ENCODE measurements at regions not wholly inside any gene's neighbourhood (a gene's known extent, or its start where the extent isn't known, plus 50 kb on each side); places are given as distances from the start of the nearest gene placed in this dataset.

DNA sequence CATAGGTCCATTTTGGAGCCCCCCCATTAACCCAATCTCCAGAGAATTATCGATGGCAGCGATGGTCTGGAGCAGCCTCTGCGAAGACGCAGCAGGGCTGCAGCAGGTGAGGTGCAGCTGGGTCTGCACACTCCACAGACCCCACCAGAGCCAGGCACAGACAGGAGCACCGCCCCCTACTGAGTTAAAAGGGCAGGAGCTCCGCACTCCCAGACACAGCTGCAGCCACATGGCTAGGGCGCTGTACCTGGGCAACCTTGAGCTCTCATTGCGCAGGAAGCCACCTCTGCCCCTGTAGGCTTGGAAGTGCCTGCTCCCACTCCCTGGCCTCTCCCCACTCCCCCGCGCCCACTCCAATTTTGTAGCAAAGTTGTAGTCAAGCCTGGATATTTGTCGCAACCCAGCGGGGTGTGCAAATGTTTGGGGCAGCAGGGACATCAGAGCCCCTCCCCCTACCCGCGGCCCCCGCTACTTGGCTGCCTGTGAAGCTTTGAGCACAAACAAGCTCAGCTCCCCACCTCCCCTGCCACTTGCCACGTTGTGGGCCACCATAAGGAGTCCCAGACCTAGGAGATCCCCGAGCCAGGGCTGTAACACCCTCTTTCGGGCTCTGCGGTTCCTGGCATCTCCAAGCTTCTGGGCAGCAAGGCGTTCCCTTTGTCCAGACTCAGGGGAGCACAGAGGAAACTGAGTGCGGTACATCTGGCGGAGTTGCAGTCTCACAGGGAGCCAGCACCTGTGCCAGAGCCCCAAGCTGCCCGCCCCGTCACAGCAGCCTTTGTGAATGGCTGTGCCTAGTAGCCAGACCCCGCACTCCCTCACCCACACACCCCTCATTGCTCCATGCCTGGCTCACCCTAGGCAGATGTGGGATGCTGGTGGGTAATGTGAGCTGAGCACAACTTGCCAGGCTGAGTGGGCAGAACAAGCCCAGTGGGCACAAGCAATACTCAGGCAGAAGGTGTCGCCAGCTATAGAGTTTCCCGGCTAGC, 949.7 kb upstream of the SLITRK1 start:
- TF ChIP-seq, protein P1, sequence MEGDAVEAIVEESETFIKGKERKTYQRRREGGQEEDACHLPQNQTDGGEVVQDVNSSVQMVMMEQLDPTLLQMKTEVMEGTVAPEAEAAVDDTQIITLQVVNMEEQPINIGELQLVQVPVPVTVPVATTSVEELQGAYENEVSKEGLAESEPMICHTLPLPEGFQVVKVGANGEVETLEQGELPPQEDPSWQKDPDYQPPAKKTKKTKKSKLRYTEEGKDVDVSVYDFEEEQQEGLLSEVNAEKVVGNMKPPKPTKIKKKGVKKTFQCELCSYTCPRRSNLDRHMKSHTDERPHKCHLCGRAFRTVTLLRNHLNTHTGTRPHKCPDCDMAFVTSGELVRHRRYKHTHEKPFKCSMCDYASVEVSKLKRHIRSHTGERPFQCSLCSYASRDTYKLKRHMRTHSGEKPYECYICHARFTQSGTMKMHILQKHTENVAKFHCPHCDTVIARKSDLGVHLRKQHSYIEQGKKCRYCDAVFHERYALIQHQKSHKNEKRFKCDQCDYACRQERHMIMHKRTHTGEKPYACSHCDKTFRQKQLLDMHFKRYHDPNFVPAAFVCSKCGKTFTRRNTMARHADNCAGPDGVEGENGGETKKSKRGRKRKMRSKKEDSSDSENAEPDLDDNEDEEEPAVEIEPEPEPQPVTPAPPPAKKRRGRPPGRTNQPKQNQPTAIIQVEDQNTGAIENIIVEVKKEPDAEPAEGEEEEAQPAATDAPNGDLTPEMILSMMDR (conservative IDR thresholded peaks at IDR 0.05; ENCODE audit: low read length): no peak
- TF ChIP-seq EZH2phosphoT487 (IDR thresholded peaks at IDR 0.05; ENCODE audit: borderline replicate concordance, low read depth, low read length): no peak
